Panc1 (cell line): ENCODE measurements at regions not wholly inside any gene's neighbourhood (a gene's known extent, or its start where the extent isn't known, plus 50 kb on each side); places are given as distances from the start of the nearest gene placed in this dataset.

ENCODE experiments used
- ATAC-seq: fragments of 200-7000 bp; cut with Tn5 transposase; 2 replicates; pipeline ENCODE4 v1.9.1; 2020; ENCODE audit warnings: mild to moderate bottlenecking, moderate library complexity
- BruUV-seq: library from RNA; stranded (reverse); fragments of 400-500 nt; replicated peaks from 2 replicates; lab custom pipeline; 2021; lab: Mats Ljungman, UMichigan
- CTCF ChIA-PET: fragments of 300-600 bp; sonication (Branson Sonifier 250); formaldehyde crosslinking; loops from one replicate; lab custom pipeline; 2022; ENCODE audit warnings: antibody characterized with exemption; lab: Charles Lee
- POLR2A ChIA-PET: fragments of 300-600 bp; sonication (Branson Sonifier 250); formaldehyde crosslinking; loops from one replicate; lab custom pipeline; 2022; ENCODE audit warnings: antibody characterized with exemption; lab: Charles Lee
- DNase-seq: peaks from one replicate; pipeline ENCODE4 v3.0.0-alpha.2; 2010; ENCODE audit warnings: low read depth, low spot score
- H3K27ac ChIP-seq: 2 replicates; pipeline ENCODE4 v1.5.1; 2011; ENCODE audit warnings: mild to moderate bottlenecking, low read length, inconsistent platforms
- H3K27me3 ChIP-seq: fragments of 200-500 bp; sonication (Bioruptor generic); 2 replicates; pipeline ENCODE4 v1.6.0; 2014; ENCODE audit warnings: low read length, inconsistent platforms; ENCODE audit not compliant: control insufficient read depth, insufficient read depth
- H3K36me3 ChIP-seq: fragments of 200-500 bp; sonication (Bioruptor generic); 2 replicates; pipeline ENCODE4 v1.5.1; 2014; ENCODE audit warnings: inconsistent platforms, mild to moderate bottlenecking, low read length, moderate library complexity; ENCODE audit not compliant: control insufficient read depth, insufficient read depth
- H3K4me1 ChIP-seq: 2 replicates; pipeline ENCODE4 v1.5.1; 2011; ENCODE audit warnings: inconsistent platforms, mild to moderate bottlenecking, low read length, moderate library complexity; ENCODE audit not compliant: control insufficient read depth, insufficient read depth
- H3K4me3 ChIP-seq, 2 experiments: 2 replicates each; pipeline ENCODE4 v1.5.1; 2011 to 2012; ENCODE audit warnings: low read depth in 2 of 2, low read length in 2 of 2, mild to moderate bottlenecking in 2 of 2, inconsistent platforms in 1 of 2, moderate library complexity in 1 of 2
- H3K9me3 ChIP-seq: fragments of 200-500 bp; sonication (Bioruptor generic); 2 replicates; pipeline ENCODE4 v1.5.1; 2014; ENCODE audit warnings: low read depth, mild to moderate bottlenecking, inconsistent platforms, low read length, moderate library complexity; ENCODE audit not compliant: control insufficient read depth, insufficient read depth
- CTCF ChIP-seq: fragments of 450-650 bp; IDR thresholded peaks from 2 replicates; pipeline ENCODE4 v1.5.1; 2017; ENCODE audit warnings: mild to moderate bottlenecking
- POLR2AphosphoS5 ChIP-seq: IDR thresholded peaks from 2 replicates; pipeline ENCODE4 v1.6.1; 2012; ENCODE audit warnings: mild to moderate bottlenecking, low read depth, low read length, moderate library complexity
- REST ChIP-seq, 2 experiments: IDR thresholded peaks; 2 replicates each; pipeline ENCODE4 v1.6.1; 2011 to 2012; ENCODE audit warnings: low read depth in 2 of 2, control low read depth in 1 of 2, low read length in 1 of 2, mild to moderate bottlenecking in 1 of 2, moderate library complexity in 1 of 2; ENCODE audit not compliant: insufficient read depth in 1 of 2
- SIN3A ChIP-seq: IDR thresholded peaks from 2 replicates; pipeline ENCODE4 v1.6.1; 2012; ENCODE audit warnings: low read depth, mild to moderate bottlenecking, low read length, moderate library complexity, borderline replicate concordance; ENCODE audit not compliant: insufficient read depth
- TCF7L2 ChIP-seq: IDR thresholded peaks from 2 replicates; pipeline ENCODE4 v1.6.1; 2011; ENCODE audit warnings: mild to moderate bottlenecking, low read depth, low read length, inconsistent platforms
- in situ Hi-C: cut with HindIII; loops from 2 replicates; pipeline ENCODE4 v1.10.0; 2016; ENCODE audit warnings: low sequenced_read_pairs, low pct_unique_long_range_greater_than_20kb
- intact Hi-C: fragments of 100-400 bp; cut with micrococcal nuclease; formaldehyde crosslinking; loops from one replicate; pipeline ENCODE4 v1.10.0; 2022; ENCODE audit not compliant: unreplicated experiment

GRCh38 chr3:157836022-157836421, 270.2 kb downstream of the SHOX2 start:
- no TSS peak for BruUV-seq
- POLR2A ChIA-PET, result no interaction called here
- DNase-seq (no peak), ATAC-seq (no peak)
- Histone ChIP-seq H3K36me3 (no peaks in the 10 kb centered on the region), H3K4me3 (no peak overlapping the region), H3K4me1 (no peaks in the 10 kb centered on the region), H3K9me3 (no peaks in the 10 kb centered on the region), H3K27ac (no peak overlapping the region), H3K27me3 (no peaks in the 10 kb centered on the region)
- no peak for TF ChIP-seq SIN3A
- TF ChIP-seq TCF7L2, result no peak
- no peak for TF ChIP-seq CTCF
- no peak for TF ChIP-seq POLR2AphosphoS5
- no peak for TF ChIP-seq REST (IDR thresholded peaks at IDR 0.05; ENCODE audit: insufficient read depth in 1 of 2, low read depth in 2 of 2, low read length in 1 of 2)
- intact Hi-C loops (no loop called here), in situ Hi-C loops (no loop called here)
- CTCF ChIA-PET, result no interaction called here

- in situ Hi-C loops, result no loop called here
- POLR2A ChIA-PET, result no interaction called here
- CTCF ChIA-PET, result no interaction called here
Observed at GRCh38 chr3:157832588-157832987, 273.6 kb downstream of the SHOX2 start.

More at GRCh38 chr3:157832588-157832987, 273.6 kb downstream of the SHOX2 start:
- H3K36me3 ChIP-seq, result no peaks in the 10 kb centered on the region
- no peaks in the 10 kb centered on the region for H3K9me3 ChIP-seq
- no peak overlapping the region for H3K4me3 ChIP-seq
- H3K27ac ChIP-seq, result no peak overlapping the region
- TF ChIP-seq REST (IDR thresholded peaks at IDR 0.05; ENCODE audit: insufficient read depth in 1 of 2, low read depth in 2 of 2, low read length in 1 of 2) (no peak), SIN3A (no peak), TCF7L2 (no peak), POLR2AphosphoS5 (no peak), CTCF (no peak)
- H3K4me1 ChIP-seq, result no peaks in the 10 kb centered on the region
- no TSS peak for BruUV-seq
- no peaks in the 10 kb centered on the region for H3K27me3 ChIP-seq
- DNase-seq (no peak), ATAC-seq (no peak)
- intact Hi-C loops, result no loop called here
